MCF 10A (cell line): ENCODE measurements at regions not wholly inside any gene's neighbourhood (a gene's known extent, or its start where the extent isn't known, plus 50 kb on each side); places are given as distances from the start of the nearest gene placed in this dataset.

Source experiments
- BruUV-seq: library from RNA; stranded (reverse); fragments of 400-500 nt; replicated peaks from 2 replicates; lab custom pipeline; 2021; lab: Mats Ljungman, UMichigan
- CTCF ChIA-PET: fragments of 300-600 bp; sonication (Branson Sonifier 250); formaldehyde crosslinking; extraction: SDS; loops from one replicate; lab custom pipeline; 2021; ENCODE audit warnings: antibody characterized with exemption, inconsistent platforms; lab: Yijun Ruan, JAX
- POLR2A ChIA-PET: fragments of 300-600, 350-650 bp; sonication (Branson Sonifier 250); formaldehyde crosslinking; extraction: SDS; loops from one replicate; lab custom pipeline; 2020; ENCODE audit warnings: antibody characterized with exemption, inconsistent platforms; lab: Yijun Ruan, JAX
- DNase-seq: peaks from one replicate; pipeline ENCODE4 v3.0.0-alpha.2; 2018; ENCODE audit not compliant: unreplicated experiment
- H3K27ac Mint-ChIP-seq: one replicate; pipeline ENCODE4 v1.8.0; 2022; ENCODE audit warnings: mild to moderate bottlenecking, low read depth, mixed read lengths; ENCODE audit not compliant: unreplicated experiment
- H3K27me3 Mint-ChIP-seq: one replicate; pipeline ENCODE4 v1.8.0; 2022; ENCODE audit warnings: mixed read lengths; ENCODE audit not compliant: insufficient read depth, unreplicated experiment
- H3K36me3 Mint-ChIP-seq: one replicate; pipeline ENCODE4 v1.8.0; 2022; ENCODE audit warnings: mild to moderate bottlenecking, moderate library complexity, mixed read lengths; ENCODE audit not compliant: insufficient read depth, unreplicated experiment
- H3K4me1 Mint-ChIP-seq: one replicate; pipeline ENCODE4 v1.8.0; 2022; ENCODE audit warnings: mixed read lengths; ENCODE audit not compliant: insufficient read depth, unreplicated experiment
- H3K4me3 Mint-ChIP-seq: one replicate; pipeline ENCODE4 v1.8.0; 2022; ENCODE audit warnings: mild to moderate bottlenecking, moderate library complexity, mixed read lengths; ENCODE audit not compliant: unreplicated experiment
- H3K9me3 Mint-ChIP-seq: one replicate; pipeline ENCODE4 v1.8.0; 2022; ENCODE audit warnings: mixed read lengths; ENCODE audit not compliant: unreplicated experiment
- CTCF ChIP-seq: fragments of 200-600 bp; IDR thresholded peaks from one replicate; pipeline ENCODE4 v1.8.0; 2022; ENCODE audit warnings: antibody characterized with exemption, mild to moderate bottlenecking; ENCODE audit not compliant: unreplicated experiment
- intact Hi-C: fragments of 100-400 bp; cut with micrococcal nuclease; formaldehyde crosslinking; loops from 2 replicates; pipeline ENCODE4 v1.14.1; 2022

- Mint-ChIP-seq H3K27me3 (peaks cover 23% of the 10 kb centered on the region), H3K27ac (no peak overlapping the region), H3K4me3 (no peak overlapping the region), H3K4me1 (no peaks in the 10 kb centered on the region), H3K36me3 (no peaks in the 10 kb centered on the region), H3K9me3 (no peaks in the 10 kb centered on the region)
- BruUV-seq: no TSS peak
- DNase-seq: no peak
- POLR2A ChIA-PET: no interaction called here
- no peak for TF ChIP-seq CTCF
- CTCF ChIA-PET: interaction anchor here (0.8 kb wide), 1 partner anchor 408 kb away, joined by 3 read pairs; no protein-coding TSS in a partner anchor
- intact Hi-C loops: no loop called here
Measured at GRCh38 chr5:6176102-6176693, 202.1 kb downstream of the MED10 start.

GRCh38 chr5:6175172-6175854, 203.0 kb downstream of the MED10 start:
- intact Hi-C loops: no loop called here
- POLR2A ChIA-PET: no interaction called here
- CTCF ChIA-PET: no interaction called here

GRCh38 chr5:6169660-6170059, 208.7 kb downstream of the MED10 start:
- no peak for TF ChIP-seq CTCF
- Mint-ChIP-seq H3K4me3 (no peak overlapping the region), H3K36me3 (no peaks in the 10 kb centered on the region), H3K27ac (no peak overlapping the region), H3K4me1 (peaks cover 6% of the 10 kb centered on the region), H3K27me3 (no peaks in the 10 kb centered on the region), H3K9me3 (no peaks in the 10 kb centered on the region)
- CTCF ChIA-PET: interaction anchor here (0.6 to 0.7 kb wide), 2 partner anchors 10 to 69 kb away, joined by 3 read pairs; no protein-coding TSS in a partner anchor
- DNase-seq: no peak
- intact Hi-C loops: no loop called here
- no TSS peak for BruUV-seq
- POLR2A ChIA-PET: interaction anchor here (0.7 kb wide), 1 partner anchor 26 kb away, joined by 3 read pairs; no protein-coding TSS in a partner anchor

More at GRCh38 chr5:6175172-6175854, 203.0 kb downstream of the MED10 start:
- DNase-seq: no peak
- BruUV-seq: no TSS peak
- H3K4me3 Mint-ChIP-seq: no peak overlapping the region
- no peak overlapping the region for H3K27ac Mint-ChIP-seq
- peaks cover 14% of the 10 kb centered on the region for H3K27me3 Mint-ChIP-seq
- no peaks in the 10 kb centered on the region for H3K9me3 Mint-ChIP-seq
- no peak for TF ChIP-seq CTCF
- H3K36me3 Mint-ChIP-seq: no peaks in the 10 kb centered on the region
- no peaks in the 10 kb centered on the region for H3K4me1 Mint-ChIP-seq

GRCh38 chr5:6166698-6167394, 211.5 kb downstream of the MED10 start:
- intact Hi-C loops: no loop called here
- no peak for TF ChIP-seq CTCF
- H3K4me3 Mint-ChIP-seq: no peak overlapping the region
- H3K9me3 Mint-ChIP-seq: no peaks in the 10 kb centered on the region
- POLR2A ChIA-PET: no interaction called here
- BruUV-seq: no TSS peak
- CTCF ChIA-PET: interaction anchor here (0.6 kb wide), 2 partner anchors 181 to 208 kb away, joined by 4 read pairs; no protein-coding TSS in a partner anchor
- H3K36me3 Mint-ChIP-seq: no peaks in the 10 kb centered on the region
- H3K27ac Mint-ChIP-seq: no peak overlapping the region
- H3K4me1 Mint-ChIP-seq: peaks cover 15% of the 10 kb centered on the region
- no peak for DNase-seq
- no peaks in the 10 kb centered on the region for H3K27me3 Mint-ChIP-seq
